Natural killer cell (primary cell): ENCODE measurements at regions not wholly inside any gene's neighbourhood (a gene's known extent, or its start where the extent isn't known, plus 50 kb on each side); places are given as distances from the start of the nearest gene placed in this dataset.

ENCODE experiments used
- ATAC-seq, 3 donors: fragments of 150-1000 bp in 2 of 3; fragments of 200-7000 bp in 1 of 3; cut with Tn5 transposase; 1 replicate in 1 of 3; 2 replicates in 2 of 3; pipeline ENCODE4 v1.10.0; 2021; ENCODE audit warnings: mild to moderate bottlenecking in 2 of 3, moderate library complexity in 2 of 3
- DNase-seq, 2 donors: peaks; one replicate each; pipeline versions ENCODE4 v3.0.0 to v3.0.0-alpha.2; 2013 to 2021; ENCODE audit warnings: mixed read lengths in 1 of 2
- H3K27ac ChIP-seq: one replicate; pipeline ENCODE4 v1.5.1; 2013; ENCODE audit warnings: mild to moderate bottlenecking, low read length
- H3K27me3 ChIP-seq: one replicate; pipeline ENCODE4 v1.6.1; 2013; ENCODE audit warnings: low read length; ENCODE audit not compliant: control insufficient read depth, insufficient read depth
- H3K36me3 ChIP-seq: one replicate; pipeline ENCODE4 v1.6.1; 2013; ENCODE audit warnings: low read length; ENCODE audit not compliant: control insufficient read depth, insufficient read depth
- H3K4me1 ChIP-seq: one replicate; pipeline ENCODE4 v1.6.1; 2013; ENCODE audit warnings: low read length; ENCODE audit not compliant: control insufficient read depth, insufficient read depth
- H3K4me3 ChIP-seq: one replicate; pipeline ENCODE4 v1.5.1; 2013; ENCODE audit warnings: low read length
- H3K9me3 ChIP-seq: one replicate; pipeline ENCODE4 v1.6.1; 2013; ENCODE audit warnings: low read length; ENCODE audit not compliant: control insufficient read depth, insufficient read depth
- H3K27ac Mint-ChIP-seq, 2 donors: one replicate each; pipeline ENCODE4 v1.8.0; 2022; ENCODE audit warnings: mild to moderate bottlenecking in 2 of 2, mixed read lengths in 2 of 2, moderate library complexity in 1 of 2
- H3K27me3 Mint-ChIP-seq, 2 donors: one replicate each; pipeline ENCODE4 v1.8.0; 2022; ENCODE audit warnings: low read depth in 2 of 2, mixed read lengths in 2 of 2
- H3K36me3 Mint-ChIP-seq: one replicate; pipeline ENCODE4 v1.8.0; 2022; ENCODE audit warnings: mixed read lengths
- H3K4me1 Mint-ChIP-seq, 2 donors: one replicate each; pipeline ENCODE4 v1.8.0; 2022; ENCODE audit warnings: mixed read lengths in 2 of 2
- H3K4me3 Mint-ChIP-seq: one replicate; pipeline ENCODE4 v1.8.0; 2022; ENCODE audit warnings: mild to moderate bottlenecking, moderate library complexity, mixed read lengths
- H3K9me3 Mint-ChIP-seq, 2 donors: one replicate each; pipeline ENCODE4 v1.8.0; 2022; ENCODE audit warnings: mixed read lengths in 2 of 2
- WGBS: methylation state at CpG from one replicate; pipeline ENCODE4 v1.1.7; 2013; ENCODE audit warnings: missing lambda C conversion rate; ENCODE audit not compliant: insufficient coverage; 5-methylcytosine and 5-hydroxymethylcytosine counted together
- intact Hi-C: fragments of 100-400 bp; cut with micrococcal nuclease; formaldehyde crosslinking; loops from one replicate; pipeline ENCODE4 v1.14.2; 2022
- TF ChIP-seq, protein P1 (sequence below): fragments of 200-600 bp; IDR thresholded peaks from one replicate; pipeline ENCODE4 v1.8.0; 2022; ENCODE audit warnings: antibody characterized with exemption

DNA sequence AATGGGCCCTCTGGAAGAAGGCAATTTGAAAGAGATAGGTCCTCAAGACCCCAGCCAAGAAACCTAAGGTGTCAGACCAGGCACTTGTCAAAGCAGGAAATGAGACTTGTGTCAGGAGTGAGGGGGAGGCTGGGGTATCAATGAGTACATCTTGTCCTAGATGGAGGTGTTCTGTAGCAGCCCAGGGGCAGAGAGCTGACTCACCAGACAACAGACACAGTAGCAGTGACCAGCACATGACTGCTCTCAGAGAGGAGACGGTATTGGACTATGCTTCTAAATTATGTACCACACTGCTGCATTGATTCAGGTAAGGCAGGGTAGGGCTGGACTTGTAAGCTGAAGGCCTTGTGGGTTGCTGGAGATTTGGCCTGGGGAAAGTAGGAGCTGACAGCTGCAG is 551.2 kb upstream of the KLF4 start:
- Mint-ChIP-seq H3K4me3 (no peak overlapping the region), H3K27me3 (no peaks in the 10 kb centered on the region), H3K4me1 (no peaks in the 10 kb centered on the region), H3K9me3 (peaks cover 9 to 10% of the 10 kb centered on the region in 2 donors), H3K36me3 (no peaks in the 10 kb centered on the region), H3K27ac (no peak overlapping the region)
- Histone ChIP-seq H3K9me3 (no peaks in the 10 kb centered on the region), H3K4me1 (no peaks in the 10 kb centered on the region), H3K36me3 (no peaks in the 10 kb centered on the region), H3K27ac (no peak overlapping the region), H3K27me3 (no peaks in the 10 kb centered on the region), H3K4me3 (no peak overlapping the region)
- ATAC-seq (no peak), DNase-seq (no peak)
- TF ChIP-seq, protein P1, sequence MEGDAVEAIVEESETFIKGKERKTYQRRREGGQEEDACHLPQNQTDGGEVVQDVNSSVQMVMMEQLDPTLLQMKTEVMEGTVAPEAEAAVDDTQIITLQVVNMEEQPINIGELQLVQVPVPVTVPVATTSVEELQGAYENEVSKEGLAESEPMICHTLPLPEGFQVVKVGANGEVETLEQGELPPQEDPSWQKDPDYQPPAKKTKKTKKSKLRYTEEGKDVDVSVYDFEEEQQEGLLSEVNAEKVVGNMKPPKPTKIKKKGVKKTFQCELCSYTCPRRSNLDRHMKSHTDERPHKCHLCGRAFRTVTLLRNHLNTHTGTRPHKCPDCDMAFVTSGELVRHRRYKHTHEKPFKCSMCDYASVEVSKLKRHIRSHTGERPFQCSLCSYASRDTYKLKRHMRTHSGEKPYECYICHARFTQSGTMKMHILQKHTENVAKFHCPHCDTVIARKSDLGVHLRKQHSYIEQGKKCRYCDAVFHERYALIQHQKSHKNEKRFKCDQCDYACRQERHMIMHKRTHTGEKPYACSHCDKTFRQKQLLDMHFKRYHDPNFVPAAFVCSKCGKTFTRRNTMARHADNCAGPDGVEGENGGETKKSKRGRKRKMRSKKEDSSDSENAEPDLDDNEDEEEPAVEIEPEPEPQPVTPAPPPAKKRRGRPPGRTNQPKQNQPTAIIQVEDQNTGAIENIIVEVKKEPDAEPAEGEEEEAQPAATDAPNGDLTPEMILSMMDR: no peak
- 94% methylated on average over 1 of the region's 1 CpG for WGBS
- intact Hi-C loops: no loop called here

DNA sequence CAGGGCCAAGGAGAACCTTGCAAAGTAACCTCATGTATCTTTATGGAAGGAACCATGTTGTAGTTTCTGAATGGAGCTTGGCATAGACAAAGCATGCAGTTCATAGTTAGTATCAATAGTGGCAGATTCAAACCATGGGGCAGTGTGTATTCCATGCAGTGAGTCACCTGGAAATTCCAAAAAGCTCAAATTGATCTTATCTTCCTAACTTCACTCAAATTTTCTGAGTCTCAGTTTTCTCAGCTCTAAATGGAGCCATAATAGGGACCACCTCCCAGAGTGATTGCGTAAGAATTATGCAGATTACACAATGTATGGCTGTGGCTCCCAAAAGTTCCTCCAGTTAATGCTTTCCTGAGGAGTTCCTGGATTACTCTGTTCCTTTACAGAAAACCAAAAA is 549.9 kb upstream of the KLF4 start:
- Histone ChIP-seq H3K4me1 (no peaks in the 10 kb centered on the region), H3K9me3 (no peaks in the 10 kb centered on the region), H3K27ac (no peak overlapping the region), H3K4me3 (no peak overlapping the region), H3K27me3 (no peaks in the 10 kb centered on the region), H3K36me3 (no peaks in the 10 kb centered on the region)
- no peak for ATAC-seq
- WGBS: 91% methylated on average over 1 of the region's 1 CpG
- no peak for DNase-seq
- intact Hi-C loops: no loop called here
- peaks cover 9 to 10% of the 10 kb centered on the region in 2 donors for H3K9me3 Mint-ChIP-seq
- no peaks in the 10 kb centered on the region for H3K4me1 Mint-ChIP-seq
- TF ChIP-seq, protein P1: no peak
- H3K27me3 Mint-ChIP-seq: no peaks in the 10 kb centered on the region
- no peak overlapping the region for H3K27ac Mint-ChIP-seq
- no peaks in the 10 kb centered on the region for H3K36me3 Mint-ChIP-seq
- H3K4me3 Mint-ChIP-seq: no peak overlapping the region

DNA sequence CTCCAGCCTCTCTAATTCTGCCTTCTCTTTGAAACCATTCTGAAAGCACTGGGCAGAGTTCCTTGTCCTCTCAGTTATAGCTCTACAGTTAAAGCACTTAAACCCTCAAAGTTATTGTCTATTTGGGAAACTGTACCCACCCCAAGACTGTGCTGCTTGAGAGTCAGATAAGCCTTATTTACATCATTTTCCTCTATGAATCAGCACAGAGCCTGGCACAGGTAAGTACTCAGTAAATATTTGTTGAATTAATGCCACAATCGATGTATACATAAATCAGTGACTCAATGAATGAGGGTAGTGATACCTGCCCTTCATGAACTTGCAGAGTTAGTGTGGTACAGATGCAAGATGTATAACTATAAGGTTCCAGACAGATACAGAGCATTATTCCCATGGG is 549.4 kb upstream of the KLF4 start:
- ATAC-seq: no peak
- H3K9me3 Mint-ChIP-seq: peaks cover 9 to 10% of the 10 kb centered on the region in 2 donors
- no peak overlapping the region for H3K4me3 Mint-ChIP-seq
- Histone ChIP-seq H3K4me3 (no peak overlapping the region), H3K36me3 (no peaks in the 10 kb centered on the region), H3K4me1 (no peaks in the 10 kb centered on the region), H3K27ac (no peak overlapping the region), H3K9me3 (no peaks in the 10 kb centered on the region), H3K27me3 (no peaks in the 10 kb centered on the region)
- no peak for DNase-seq
- no peak overlapping the region for H3K27ac Mint-ChIP-seq
- H3K4me1 Mint-ChIP-seq: no peaks in the 10 kb centered on the region
- no peaks in the 10 kb centered on the region for H3K36me3 Mint-ChIP-seq
- no peaks in the 10 kb centered on the region for H3K27me3 Mint-ChIP-seq
- TF ChIP-seq, protein P1: no peak
- 93% methylated on average over 1 of the region's 1 CpG for WGBS
- intact Hi-C loops: no loop called here

DNA sequence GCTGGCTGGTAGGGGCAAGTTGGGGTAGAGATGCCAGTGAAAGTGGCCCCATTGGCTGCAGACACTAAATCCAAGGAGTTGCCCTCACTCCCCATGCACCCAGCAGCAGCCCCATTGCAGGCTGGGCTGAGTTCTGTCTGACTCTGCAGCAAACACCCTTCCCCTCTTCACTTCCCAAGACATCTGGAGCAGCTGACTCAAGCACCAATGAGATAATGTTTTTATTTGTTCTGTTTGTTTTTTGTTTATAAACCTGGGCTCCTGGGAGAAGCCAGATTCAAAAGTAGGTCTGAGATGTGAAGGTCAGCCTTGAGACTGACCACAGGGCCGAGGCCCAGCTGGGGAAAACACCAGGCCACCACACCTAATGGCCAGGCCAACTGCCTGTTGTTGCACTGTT is 545.9 kb upstream of the KLF4 start:
- H3K4me3 Mint-ChIP-seq: no peak overlapping the region
- no peaks in the 10 kb centered on the region for H3K4me1 ChIP-seq
- WGBS: 75% methylated on average over 1 of the region's 1 CpG
- no peak for ATAC-seq
- intact Hi-C loops: no loop called here
- H3K4me3 ChIP-seq: no peak overlapping the region
- H3K27me3 Mint-ChIP-seq: no peaks in the 10 kb centered on the region
- no peaks in the 10 kb centered on the region for H3K4me1 Mint-ChIP-seq
- H3K36me3 ChIP-seq: no peaks in the 10 kb centered on the region
- H3K9me3 ChIP-seq: no peaks in the 10 kb centered on the region
- no peaks in the 10 kb centered on the region for H3K27me3 ChIP-seq
- no peak for DNase-seq
- peaks cover 7 to 12% of the 10 kb centered on the region in 2 donors for H3K9me3 Mint-ChIP-seq
- TF ChIP-seq, protein P1: no peak
- no peaks in the 10 kb centered on the region for H3K36me3 Mint-ChIP-seq
- no peak overlapping the region for H3K27ac Mint-ChIP-seq
- H3K27ac ChIP-seq: no peak overlapping the region
